HCT116 (cell line): ENCODE measurements at regions not wholly inside any gene's neighbourhood (a gene's known extent, or its start where the extent isn't known, plus 50 kb on each side); places are given as distances from the start of the nearest gene placed in this dataset.

Source experiments
- ATAC-seq: fragments of 200-7000 bp; cut with Tn5 transposase; 2 replicates; pipeline ENCODE4 v1.9.1; 2020; ENCODE audit warnings: mild to moderate bottlenecking, moderate library complexity
- BruUV-seq: library from RNA; stranded (reverse); fragments of 400-500 nt; replicated peaks from 2 replicates; lab custom pipeline; 2021; lab: Mats Ljungman, UMichigan
- CTCF ChIA-PET: fragments of 300-600 bp; sonication (Branson Sonifier 250); formaldehyde crosslinking; loops from one replicate; lab custom pipeline; 2021; ENCODE audit warnings: antibody characterized with exemption; lab: Charles Lee
- POLR2A ChIA-PET: fragments of 300-600, 350-600 bp; sonication (Branson Sonifier 250); formaldehyde crosslinking; loops from one replicate; lab custom pipeline; 2021; ENCODE audit warnings: antibody characterized with exemption; lab: Charles Lee
- RAD21 ChIA-PET, 2 experiments: fragments of 300-600 bp; sonication (Branson Sonifier 250); formaldehyde crosslinking; loops; one replicate each; lab custom pipeline; 2023; ENCODE audit warnings: low total read pairs in 2 of 2; ENCODE audit not compliant: uncharacterized antibody in 2 of 2, unreplicated experiment in 2 of 2, low non-redundant PET in 1 of 2; lab: Charles Lee
- DNase-seq: peaks from one replicate; pipeline ENCODE4 v3.0.0-alpha.2; 2010; ENCODE audit warnings: low read depth, low spot score
- H2AFZ ChIP-seq: fragments of 200-600 bp; shearing (Covaris generic), sonication (generic); 2 replicates; pipeline ENCODE4 v1.6.1; 2017; ENCODE audit warnings: low read depth, mixed run types, mixed read lengths, antibody characterized with exemption, low read length; ENCODE audit not compliant: poor library complexity, severe bottlenecking
- H3K27ac ChIP-seq: 2 replicates; pipeline ENCODE4 v1.5.1; 2012; ENCODE audit warnings: low read depth, low read length
- H3K27me3 ChIP-seq: fragments of 200-600 bp; sonication (generic); 2 replicates; pipeline ENCODE4 v1.6.1; 2016; ENCODE audit warnings: mixed run types, low read length, mixed read lengths; ENCODE audit not compliant: insufficient read depth
- H3K36me3 ChIP-seq, 2 experiments: fragments of 200-500 bp in 1 of 2; fragments of 200-600 bp in 1 of 2; sonication (Bioruptor generic) in 1 of 2; sonication (generic) in 1 of 2; 2 replicates each; pipeline versions ENCODE4 v1.5.1 to v1.6.1; 2014 to 2016; ENCODE audit warnings: low read length in 2 of 2, inconsistent platforms in 1 of 2, mixed read lengths in 1 of 2, mixed run types in 1 of 2; ENCODE audit not compliant: insufficient read depth in 2 of 2, control insufficient read depth in 1 of 2
- H3K4me1 ChIP-seq, 2 experiments: fragments of 200-600 bp in 1 of 2; sonication (generic) in 1 of 2; 2 replicates each; pipeline versions ENCODE4 v1.5.1 to v1.6.1; 2012 to 2017; ENCODE audit warnings: low read length in 2 of 2, inconsistent platforms in 1 of 2, mild to moderate bottlenecking in 1 of 2, mixed read lengths in 1 of 2, mixed run types in 1 of 2, moderate library complexity in 1 of 2; ENCODE audit not compliant: insufficient read depth in 2 of 2, control insufficient read depth in 1 of 2
- H3K4me2 ChIP-seq: fragments of 200-600 bp; sonication (generic); 2 replicates; pipeline ENCODE4 v1.6.1; 2017; ENCODE audit warnings: mixed run types, low read length, mixed read lengths
- H3K4me3 ChIP-seq, 2 experiments: fragments of 200-600 bp in 1 of 2; sonication (generic) in 1 of 2; replicated peaks in 1 of 2; 2 replicates each; pipeline ENCODE4 v1.5.1; 2011 to 2016; ENCODE audit warnings: low read length in 2 of 2, control low read depth in 1 of 2, low read depth in 1 of 2, mild to moderate bottlenecking in 1 of 2, mixed read lengths in 1 of 2, mixed run types in 1 of 2
- H3K79me2 ChIP-seq: fragments of 200-600 bp; sonication (generic); 2 replicates; pipeline ENCODE4 v1.6.1; 2017; ENCODE audit warnings: mild to moderate bottlenecking, mixed run types, low read length, moderate library complexity, mixed read lengths; ENCODE audit not compliant: insufficient read depth
- H3K9ac ChIP-seq: fragments of 200-600 bp; sonication (generic); 2 replicates; pipeline ENCODE4 v1.6.1; 2016; ENCODE audit warnings: low read length, mixed read lengths
- H3K9me2 ChIP-seq: fragments of 200-600 bp; sonication (generic), shearing (Covaris generic); 2 replicates; pipeline ENCODE4 v1.6.1; 2017; ENCODE audit warnings: mixed run types, mild to moderate bottlenecking, moderate library complexity; ENCODE audit not compliant: insufficient read depth
- H3K9me3 ChIP-seq, 2 experiments: fragments of 200-500 bp in 1 of 2; fragments of 200-600 bp in 1 of 2; sonication (Bioruptor generic) in 1 of 2; sonication (generic) in 1 of 2; 2 replicates each; pipeline ENCODE4 v1.6.1; 2014 to 2017; ENCODE audit warnings: low read length in 2 of 2, mixed read lengths in 2 of 2, inconsistent platforms in 1 of 2, low read depth in 1 of 2, mild to moderate bottlenecking in 1 of 2, mixed run types in 1 of 2, moderate library complexity in 1 of 2; ENCODE audit not compliant: control insufficient read depth in 1 of 2, insufficient read depth in 1 of 2
- H4K20me1 ChIP-seq: fragments of 200-600 bp; sonication (generic), shearing (Covaris generic); 2 replicates; pipeline ENCODE4 v1.6.1; 2017; ENCODE audit warnings: mixed run types, mild to moderate bottlenecking, moderate library complexity; ENCODE audit not compliant: insufficient read depth
- EZH2phosphoT487 ChIP-seq: fragments of 200-600 bp; IDR thresholded peaks from 2 replicates; pipeline ENCODE4 v1.6.1; 2018; ENCODE audit warnings: antibody characterized with exemption, borderline replicate concordance
- POLR2A ChIP-seq: IDR thresholded peaks from 2 replicates; pipeline ENCODE4 v1.7.0; 2011; ENCODE audit warnings: borderline replicate concordance; ENCODE audit not compliant: insufficient read depth, insufficient read length; ENCODE audit errors: extremely low read depth
- SP1 ChIP-seq: IDR thresholded peaks from 2 replicates; pipeline ENCODE4 v1.6.1; 2012; ENCODE audit warnings: low read depth
- SRF ChIP-seq: IDR thresholded peaks from 2 replicates; pipeline ENCODE4 v1.6.1; 2012; ENCODE audit warnings: low read depth
- YY1 ChIP-seq: IDR thresholded peaks from 2 replicates; pipeline ENCODE4 v1.6.1; 2011; ENCODE audit warnings: low read length, low read depth, moderate library complexity, mild to moderate bottlenecking; ENCODE audit not compliant: insufficient replicate concordance; ENCODE audit errors: extremely low read depth
- ZBTB33 ChIP-seq: IDR thresholded peaks from 2 replicates; pipeline ENCODE4 v1.6.1; 2011; ENCODE audit warnings: mild to moderate bottlenecking, low read length, moderate library complexity; ENCODE audit not compliant: insufficient replicate concordance; ENCODE audit errors: extremely low read depth
- ZFX ChIP-seq: fragments of 450-650 bp; IDR thresholded peaks from 2 replicates; pipeline ENCODE4 v1.6.1; 2017
- intact Hi-C: fragments of 100-400 bp; cut with micrococcal nuclease; formaldehyde crosslinking; loops from 2 replicates; pipeline ENCODE4 v1.10.0; 2022
- TF ChIP-seq, protein P1 (sequence below): IDR thresholded peaks from 2 replicates; pipeline ENCODE4 v1.6.1; 2012
- TF ChIP-seq, protein P2 (sequence below), 3 experiments: fragments of 200-600 bp in 1 of 3; sonication (generic) in 1 of 3; IDR thresholded peaks in 2 of 3; conservative IDR thresholded peaks in 1 of 3; 2 replicates each; pipeline ENCODE4 v1.5.1; 2012 to 2017; ENCODE audit warnings: low read depth in 2 of 3, low read length in 2 of 3, antibody characterized with exemption in 1 of 3, borderline replicate concordance in 1 of 3, control low read depth in 1 of 3, mild to moderate bottlenecking in 1 of 3, mixed read lengths in 1 of 3, mixed run types in 1 of 3, moderate library complexity in 1 of 3; ENCODE audit not compliant: insufficient read depth in 1 of 3

DNA sequence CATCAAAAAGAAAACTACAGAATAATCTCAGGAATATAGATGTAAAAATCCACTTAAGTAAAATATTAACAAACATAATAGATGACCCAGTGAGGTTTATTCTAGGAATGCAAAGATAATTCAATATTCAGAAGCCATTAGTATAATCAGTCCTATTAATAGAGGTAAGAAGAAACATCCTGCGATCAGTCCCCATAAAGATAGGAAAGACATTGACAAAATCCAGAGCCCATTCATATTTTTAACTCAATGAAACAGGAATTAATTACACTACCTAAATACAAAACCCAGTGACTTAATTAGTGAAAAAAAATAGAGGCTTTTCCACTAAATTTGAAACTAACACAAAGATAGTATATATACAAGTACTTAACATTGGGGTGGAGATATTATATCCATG is 321.4 kb upstream of the INTU start:
- Histone ChIP-seq H3K4me1 (peaks cover 0 to 9% of the 10 kb centered on the region in 2 experiments; a peak in 2 of 4 replicates), H3K36me3 (no peaks in the 10 kb centered on the region), H3K27me3 (no peaks in the 10 kb centered on the region), H3K9me2 (no peaks in the 10 kb centered on the region), H2AFZ (no peak overlapping the region), H3K27ac (no peak overlapping the region), H3K4me3 (no peak overlapping the region), H3K79me2 (no peaks in the 10 kb centered on the region), H3K9ac (no peak overlapping the region), H4K20me1 (no peaks in the 10 kb centered on the region), H3K4me2 (no peak overlapping the region), H3K9me3 (peaks cover 0 to 4% of the 10 kb centered on the region in 2 experiments; a peak in 1 of 4 replicates)
- DNase-seq = no peak
- ATAC-seq = no peak
- intact Hi-C loops = no loop called here
- BruUV-seq = no TSS peak
- POLR2A ChIA-PET = no interaction called here
- CTCF ChIA-PET = no interaction called here
- RAD21 ChIA-PET = no interaction called here
- TF ChIP-seq YY1 (no peak), ZBTB33 (no peak), SRF (no peak), EZH2phosphoT487 (no peak), POLR2A (no peak), SP1 (no peak), ZFX (no peak)
- TF ChIP-seq, protein P1, sequence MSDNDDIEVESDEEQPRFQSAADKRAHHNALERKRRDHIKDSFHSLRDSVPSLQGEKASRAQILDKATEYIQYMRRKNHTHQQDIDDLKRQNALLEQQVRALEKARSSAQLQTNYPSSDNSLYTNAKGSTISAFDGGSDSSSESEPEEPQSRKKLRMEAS = no peak
- TF ChIP-seq, protein P2, sequence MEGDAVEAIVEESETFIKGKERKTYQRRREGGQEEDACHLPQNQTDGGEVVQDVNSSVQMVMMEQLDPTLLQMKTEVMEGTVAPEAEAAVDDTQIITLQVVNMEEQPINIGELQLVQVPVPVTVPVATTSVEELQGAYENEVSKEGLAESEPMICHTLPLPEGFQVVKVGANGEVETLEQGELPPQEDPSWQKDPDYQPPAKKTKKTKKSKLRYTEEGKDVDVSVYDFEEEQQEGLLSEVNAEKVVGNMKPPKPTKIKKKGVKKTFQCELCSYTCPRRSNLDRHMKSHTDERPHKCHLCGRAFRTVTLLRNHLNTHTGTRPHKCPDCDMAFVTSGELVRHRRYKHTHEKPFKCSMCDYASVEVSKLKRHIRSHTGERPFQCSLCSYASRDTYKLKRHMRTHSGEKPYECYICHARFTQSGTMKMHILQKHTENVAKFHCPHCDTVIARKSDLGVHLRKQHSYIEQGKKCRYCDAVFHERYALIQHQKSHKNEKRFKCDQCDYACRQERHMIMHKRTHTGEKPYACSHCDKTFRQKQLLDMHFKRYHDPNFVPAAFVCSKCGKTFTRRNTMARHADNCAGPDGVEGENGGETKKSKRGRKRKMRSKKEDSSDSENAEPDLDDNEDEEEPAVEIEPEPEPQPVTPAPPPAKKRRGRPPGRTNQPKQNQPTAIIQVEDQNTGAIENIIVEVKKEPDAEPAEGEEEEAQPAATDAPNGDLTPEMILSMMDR (IDR thresholded peaks at IDR 0.05 in 2 of 3, conservative IDR thresholded peaks at IDR 0.05 in 1 of 3; ENCODE audit: borderline replicate concordance in 1 of 3, insufficient read depth in 1 of 3, low read depth in 2 of 3, low read length in 2 of 3) = no peak
